Uterus (tissue), 2 donors: ENCODE measurements at regions not wholly inside any gene's neighbourhood (a gene's known extent, or its start where the extent isn't known, plus 50 kb on each side); places are given as distances from the start of the nearest gene placed in this dataset.

Experiments
- POLR2A ChIP-seq, 2 donors: fragments of 450-650 bp; IDR thresholded peaks; one replicate each; pipeline ENCODE4 v1.6.1; 2016; ENCODE audit warnings: antibody characterized with exemption in 2 of 2, mild to moderate bottlenecking in 1 of 2, moderate library complexity in 1 of 2
- TF ChIP-seq, protein P1 (sequence below), 4 experiments: fragments of 200-600 bp in 2 of 4; fragments of 450-650 bp in 2 of 4; sonication (generic) in 2 of 4; IDR thresholded peaks; one replicate each; pipeline ENCODE4 v1.5.1; 2016 to 2019; ENCODE audit warnings: antibody characterized with exemption in 4 of 4, mild to moderate bottlenecking in 2 of 4, moderate library complexity in 1 of 4

DNA sequence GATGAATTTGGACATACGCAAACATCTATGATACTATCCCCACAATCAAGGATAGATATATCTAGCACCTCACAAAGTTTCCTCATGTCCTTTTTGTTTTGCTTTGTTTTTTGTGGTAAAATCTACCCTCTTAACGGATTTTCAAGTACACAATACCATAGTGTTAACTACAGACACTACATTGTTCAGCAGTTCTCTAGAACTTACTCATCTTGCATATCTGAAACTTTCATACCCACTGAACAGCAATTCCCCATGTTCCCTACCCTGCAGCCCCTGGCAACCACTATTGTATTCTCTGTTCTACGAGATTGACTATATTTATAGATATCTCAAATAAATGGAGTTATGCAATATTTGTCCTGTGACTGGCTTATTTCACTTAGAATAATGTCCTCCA is 58.1 kb upstream of the TJP1 start:
- TF ChIP-seq, protein P1, sequence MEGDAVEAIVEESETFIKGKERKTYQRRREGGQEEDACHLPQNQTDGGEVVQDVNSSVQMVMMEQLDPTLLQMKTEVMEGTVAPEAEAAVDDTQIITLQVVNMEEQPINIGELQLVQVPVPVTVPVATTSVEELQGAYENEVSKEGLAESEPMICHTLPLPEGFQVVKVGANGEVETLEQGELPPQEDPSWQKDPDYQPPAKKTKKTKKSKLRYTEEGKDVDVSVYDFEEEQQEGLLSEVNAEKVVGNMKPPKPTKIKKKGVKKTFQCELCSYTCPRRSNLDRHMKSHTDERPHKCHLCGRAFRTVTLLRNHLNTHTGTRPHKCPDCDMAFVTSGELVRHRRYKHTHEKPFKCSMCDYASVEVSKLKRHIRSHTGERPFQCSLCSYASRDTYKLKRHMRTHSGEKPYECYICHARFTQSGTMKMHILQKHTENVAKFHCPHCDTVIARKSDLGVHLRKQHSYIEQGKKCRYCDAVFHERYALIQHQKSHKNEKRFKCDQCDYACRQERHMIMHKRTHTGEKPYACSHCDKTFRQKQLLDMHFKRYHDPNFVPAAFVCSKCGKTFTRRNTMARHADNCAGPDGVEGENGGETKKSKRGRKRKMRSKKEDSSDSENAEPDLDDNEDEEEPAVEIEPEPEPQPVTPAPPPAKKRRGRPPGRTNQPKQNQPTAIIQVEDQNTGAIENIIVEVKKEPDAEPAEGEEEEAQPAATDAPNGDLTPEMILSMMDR (IDR thresholded peaks at IDR 0.05), result no peak
- no peak for TF ChIP-seq POLR2A (IDR thresholded peaks at IDR 0.05)
